Upper lobe of left lung (tissue), 4 donors: ENCODE measurements at regions not wholly inside any gene's neighbourhood (a gene's known extent, or its start where the extent isn't known, plus 50 kb on each side); places are given as distances from the start of the nearest gene placed in this dataset.

Experiments used
- POLR2A ChIP-seq, 4 donors: fragments of 450-650 bp; IDR thresholded peaks; one replicate each; pipeline ENCODE4 v1.5.1; 2016 to 2017; ENCODE audit warnings: antibody characterized with exemption in 4 of 4, mild to moderate bottlenecking in 2 of 4
- POLR2AphosphoS5 ChIP-seq, 2 donors: sonication (generic); formaldehyde crosslinking; IDR thresholded peaks; one replicate each; pipeline ENCODE4 v1.5.1; 2017; ENCODE audit warnings: antibody characterized with exemption in 2 of 2
- TF ChIP-seq, protein P1 (sequence below), 6 experiments: fragments of 450-650 bp in 4 of 6; fragments of 200-600 bp in 2 of 6; sonication (generic) in 2 of 6; IDR thresholded peaks; one replicate each; pipeline ENCODE4 v1.5.1; 2016 to 2019; ENCODE audit warnings: antibody characterized with exemption in 6 of 6

DNA sequence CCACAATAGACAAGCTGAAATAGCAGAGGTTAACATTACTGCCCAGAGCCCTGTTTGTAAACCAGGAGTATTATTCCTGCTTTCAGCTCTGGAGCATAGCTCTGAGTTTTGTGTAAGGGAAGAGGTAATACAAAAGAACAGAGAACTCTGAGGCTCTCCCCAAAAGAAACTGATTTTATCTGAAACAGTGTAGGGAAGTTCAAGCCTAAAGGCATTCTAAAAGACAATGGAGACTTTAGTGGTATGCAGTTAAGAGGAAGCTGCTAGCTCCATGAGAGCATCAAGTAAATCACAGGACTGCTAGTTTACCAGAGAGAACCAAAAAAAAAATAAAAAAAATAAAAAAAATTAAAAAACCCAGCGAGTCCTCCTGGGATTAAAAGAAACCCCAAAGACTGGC lies 146.6 kb upstream of the PCSK5 start:
- TF ChIP-seq, protein P1, sequence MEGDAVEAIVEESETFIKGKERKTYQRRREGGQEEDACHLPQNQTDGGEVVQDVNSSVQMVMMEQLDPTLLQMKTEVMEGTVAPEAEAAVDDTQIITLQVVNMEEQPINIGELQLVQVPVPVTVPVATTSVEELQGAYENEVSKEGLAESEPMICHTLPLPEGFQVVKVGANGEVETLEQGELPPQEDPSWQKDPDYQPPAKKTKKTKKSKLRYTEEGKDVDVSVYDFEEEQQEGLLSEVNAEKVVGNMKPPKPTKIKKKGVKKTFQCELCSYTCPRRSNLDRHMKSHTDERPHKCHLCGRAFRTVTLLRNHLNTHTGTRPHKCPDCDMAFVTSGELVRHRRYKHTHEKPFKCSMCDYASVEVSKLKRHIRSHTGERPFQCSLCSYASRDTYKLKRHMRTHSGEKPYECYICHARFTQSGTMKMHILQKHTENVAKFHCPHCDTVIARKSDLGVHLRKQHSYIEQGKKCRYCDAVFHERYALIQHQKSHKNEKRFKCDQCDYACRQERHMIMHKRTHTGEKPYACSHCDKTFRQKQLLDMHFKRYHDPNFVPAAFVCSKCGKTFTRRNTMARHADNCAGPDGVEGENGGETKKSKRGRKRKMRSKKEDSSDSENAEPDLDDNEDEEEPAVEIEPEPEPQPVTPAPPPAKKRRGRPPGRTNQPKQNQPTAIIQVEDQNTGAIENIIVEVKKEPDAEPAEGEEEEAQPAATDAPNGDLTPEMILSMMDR (IDR thresholded peaks at IDR 0.05), result no peak
- no peak for TF ChIP-seq POLR2A (IDR thresholded peaks at IDR 0.05)
- no peak for TF ChIP-seq POLR2AphosphoS5 (IDR thresholded peaks at IDR 0.05)
